ENCODE measurements at regions not wholly inside any gene's neighbourhood (a gene's known extent, or its start where the extent isn't known, plus 50 kb on each side); places are given as distances from the start of the nearest gene placed in this dataset.
"Not testable (repeated sequence)": the region's sequence is repeated elsewhere in the genome, so short reads cannot be mapped to it uniquely, and the experiment has no call there.

GRCh38 chr14:105601360-105602242 is 75.2 kb downstream of the TMEM121 start:
- DNase-seq, result no peak

- no peak for DNase-seq
Measured at GRCh38 chr14:105602243-105602750, 75.9 kb downstream of the TMEM121 start.

GRCh38 chr14:105602799-105603793 is 76.7 kb downstream of the TMEM121 start:
- no peak for DNase-seq

GRCh38 chr14:105604531-105605463 is 78.4 kb downstream of the TMEM121 start:
- DNase-seq, result not testable (repeated sequence)

- DNase-seq, result no peak
Measured at GRCh38 chr14:105605464-105606304, 79.3 kb downstream of the TMEM121 start.

- DNase-seq, result not testable (repeated sequence)
Measured at GRCh38 chr14:105606305-105606975, 80.1 kb downstream of the TMEM121 start.

- DNase-seq, result not testable (repeated sequence)
Measured at GRCh38 chr14:105607025-105607424, 80.6 kb downstream of the TMEM121 start.

- DNase-seq, result not testable (repeated sequence)
Measured at GRCh38 chr14:105614987-105615386, 88.6 kb downstream of the TMEM121 start.

- DNase-seq, result not testable (repeated sequence)
Measured at GRCh38 chr14:105615986-105616801, 89.8 kb downstream of the TMEM121 start.

GRCh38 chr14:105616802-105617192 is 90.4 kb downstream of the TMEM121 start:
- no peak for DNase-seq

- DNase-seq, result no peak
Measured at GRCh38 chr14:105617201-105617777, 90.9 kb downstream of the TMEM121 start.

GRCh38 chr14:105617805-105618204 is 91.4 kb downstream of the TMEM121 start:
- not testable (repeated sequence) for DNase-seq

GRCh38 chr14:105619324-105619723 is 92.9 kb downstream of the TMEM121 start:
- not testable (repeated sequence) for DNase-seq

- DNase-seq, result not testable (repeated sequence)
Measured at GRCh38 chr14:105620178-105620864, 93.9 kb downstream of the TMEM121 start.

- not testable (repeated sequence) for DNase-seq
Measured at GRCh38 chr14:105620865-105621471, 94.6 kb downstream of the TMEM121 start.

GRCh38 chr14:105621479-105622328 is 95.3 kb downstream of the TMEM121 start:
- DNase-seq, result not testable (repeated sequence)

Measured in hippocampal formation (tissue), 2 donors.